HG03439 (cell line): ENCODE measurements at regions not wholly inside any gene's neighbourhood (a gene's known extent, or its start where the extent isn't known, plus 50 kb on each side); places are given as distances from the start of the nearest gene placed in this dataset.
"Not testable (repeated sequence)": the region's sequence is repeated elsewhere in the genome, so short reads cannot be mapped to it uniquely, and the experiment has no call there.

Experiments used
- ATAC-seq: cut with Tn5 transposase; IDR thresholded peaks from one replicate; pipeline ENCODE4 v1.9.1; 2021; ENCODE audit warnings: mild to moderate bottlenecking, moderate library complexity; ENCODE audit not compliant: unreplicated experiment

DNA sequence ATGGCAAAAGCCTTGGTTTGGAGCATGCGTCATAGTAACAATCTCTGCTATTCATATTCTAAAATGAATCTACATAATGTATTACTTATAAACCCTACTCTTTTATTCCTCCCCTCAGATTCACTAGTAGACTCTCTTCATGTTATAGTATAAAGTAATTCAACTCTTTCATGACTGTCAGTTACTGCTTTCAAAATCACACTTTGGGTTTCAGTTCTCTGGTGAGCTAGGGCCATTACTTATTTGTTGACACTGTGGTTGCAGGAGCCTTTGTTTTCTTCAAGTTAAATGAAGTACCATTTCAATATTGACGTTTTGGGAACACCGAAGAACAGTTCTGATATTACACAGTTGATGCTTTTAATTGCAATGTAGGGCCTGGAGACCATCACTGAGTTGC, 378.4 kb downstream of the DDX10 start:
- no peak for ATAC-seq

DNA sequence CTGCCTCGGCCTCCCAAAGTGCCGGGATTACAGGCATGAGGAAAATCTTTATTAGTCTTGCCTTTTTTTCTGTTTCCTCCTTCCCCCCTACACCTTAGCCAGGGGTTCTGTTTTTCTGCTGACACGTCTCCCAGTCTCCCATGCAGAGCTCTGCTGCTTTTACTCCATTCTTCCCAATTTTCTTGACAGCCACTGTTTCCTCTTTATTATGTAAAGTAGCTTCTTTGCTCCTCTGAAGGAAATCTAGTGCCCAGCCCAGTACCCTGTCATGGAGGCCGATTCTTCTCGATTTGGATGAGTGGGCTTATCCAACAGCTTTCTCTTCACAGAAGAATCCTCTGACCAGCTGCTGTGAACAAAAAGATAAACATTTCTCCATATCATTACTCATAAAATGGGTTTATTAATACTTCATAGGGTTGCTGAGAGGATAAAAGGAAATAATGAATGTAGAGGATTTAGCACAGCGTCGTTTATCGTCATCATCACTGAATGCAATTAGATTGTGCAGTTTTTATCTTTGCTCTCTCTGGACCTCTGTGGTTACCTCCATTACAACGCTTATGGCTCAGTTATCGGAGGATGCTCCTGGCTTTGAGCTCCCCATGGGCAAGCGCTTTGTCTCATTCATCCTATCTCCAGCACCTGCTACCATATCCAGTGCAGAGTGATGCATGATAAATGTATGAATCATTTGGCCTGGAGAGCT, 375.6 kb upstream of the C11orf87 start:
- no peak for ATAC-seq

- no peak for ATAC-seq
Observed at GRCh38 chr11:109048098-109048497, 373.9 kb upstream of the C11orf87 start.

- no peak for ATAC-seq
Observed at GRCh38 chr11:109051200-109051599, 370.8 kb upstream of the C11orf87 start.

GRCh38 chr11:109059402-109059801, 362.6 kb upstream of the C11orf87 start:
- ATAC-seq = no peak

- no peak for ATAC-seq
Observed at GRCh38 chr11:109061394-109061793, 360.6 kb upstream of the C11orf87 start.

DNA sequence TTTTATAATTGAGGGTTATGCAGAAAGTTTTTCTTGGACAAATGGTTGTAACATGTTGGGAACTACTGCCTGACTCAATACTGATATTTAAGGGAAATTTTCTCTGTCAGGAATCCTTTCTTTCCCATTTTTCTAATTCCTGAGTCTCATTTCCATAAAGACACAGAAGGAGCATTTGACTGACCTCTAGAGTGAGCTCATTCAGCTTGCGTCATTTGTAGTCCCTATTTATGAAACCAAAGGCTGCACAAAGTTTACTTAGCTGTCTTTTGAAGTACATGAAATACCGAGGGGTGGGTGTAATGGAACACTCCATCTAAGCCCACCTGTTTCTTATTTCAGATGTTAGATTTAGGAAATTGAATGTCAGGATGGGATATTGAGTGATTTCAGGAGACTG, 359.5 kb upstream of the C11orf87 start:
- no peak for ATAC-seq

DNA sequence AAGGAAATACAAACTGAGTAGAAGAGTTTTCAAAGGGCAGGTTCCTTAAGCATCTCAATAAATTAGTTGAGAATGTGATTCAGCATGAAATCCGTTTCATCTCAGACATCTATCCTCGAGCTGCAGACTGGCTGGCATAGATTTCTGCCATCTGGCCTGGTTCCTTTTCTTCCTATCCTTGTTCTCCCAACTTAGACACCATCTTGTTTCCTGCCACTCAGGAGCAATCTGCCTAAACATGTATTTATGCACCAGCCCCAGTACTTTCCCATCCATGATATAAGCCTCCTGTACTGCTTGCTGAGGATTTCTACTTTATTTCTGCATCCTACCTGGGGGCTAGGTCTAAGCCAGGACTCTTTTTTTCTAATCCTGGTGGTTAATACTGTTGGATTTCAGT, 359.1 kb upstream of the C11orf87 start:
- no peak for ATAC-seq

- ATAC-seq = not testable (repeated sequence)
Observed at GRCh38 chr11:109064618-109065311, 357.2 kb upstream of the C11orf87 start.

DNA sequence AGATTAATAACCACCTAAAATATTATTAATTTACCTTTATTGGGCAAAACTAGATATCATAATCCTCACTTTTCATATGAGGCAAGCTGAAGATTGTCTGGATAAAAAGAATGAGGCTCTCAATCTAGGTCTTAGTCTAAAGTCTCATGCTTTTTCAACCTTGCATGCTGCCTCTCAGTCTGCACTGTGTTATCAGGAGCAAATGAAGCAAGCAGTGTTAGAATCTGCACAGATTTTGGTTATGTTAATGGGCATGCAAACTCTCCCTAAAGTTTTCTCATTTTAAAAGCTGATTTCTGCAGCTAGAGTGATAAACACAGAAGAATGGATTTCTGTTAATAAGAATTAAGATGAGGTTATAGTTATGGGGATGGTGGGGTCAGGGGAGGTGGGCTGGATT, 350.7 kb upstream of the C11orf87 start:
- ATAC-seq = no peak

DNA sequence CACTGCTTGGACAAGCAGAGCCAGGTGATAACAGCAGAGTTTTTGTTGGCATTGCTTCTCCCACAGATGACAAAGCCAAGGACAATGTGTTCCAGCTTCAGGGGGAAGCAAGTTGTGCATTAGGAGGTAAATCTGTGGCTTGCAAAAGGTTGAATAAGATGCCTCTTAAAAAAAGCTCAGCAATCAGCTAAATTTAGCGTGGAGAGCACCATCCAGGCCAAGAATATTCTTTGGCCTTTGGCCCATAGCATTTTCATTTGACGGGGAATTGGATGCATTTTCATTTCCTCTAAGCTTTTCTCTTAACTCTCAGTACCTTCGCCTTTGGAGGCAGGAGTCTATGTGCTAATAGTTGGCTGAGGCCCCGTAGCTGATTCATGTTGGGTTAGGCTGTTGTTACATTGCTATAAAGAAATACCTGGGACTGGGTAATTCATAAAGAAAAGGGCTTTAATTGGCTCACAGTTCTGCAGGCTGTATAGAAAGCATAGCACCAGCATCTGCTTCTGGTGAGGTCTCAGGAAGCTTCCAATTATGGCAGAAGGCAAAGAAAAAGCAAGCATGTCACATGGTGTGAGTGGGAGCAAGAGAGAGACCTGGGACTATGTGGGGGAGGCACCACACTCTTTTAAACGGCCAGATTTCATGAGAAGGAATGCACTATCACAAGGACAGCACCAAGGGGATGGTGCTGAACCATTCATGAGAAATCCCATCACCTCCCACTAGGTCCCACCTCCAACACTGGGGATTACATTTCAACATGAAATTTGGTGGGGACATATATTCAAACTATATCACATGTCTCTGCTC, 350.1 kb upstream of the C11orf87 start:
- no peak for ATAC-seq

- no peak for ATAC-seq
Observed at GRCh38 chr11:109073032-109073822, 348.8 kb upstream of the C11orf87 start.

DNA sequence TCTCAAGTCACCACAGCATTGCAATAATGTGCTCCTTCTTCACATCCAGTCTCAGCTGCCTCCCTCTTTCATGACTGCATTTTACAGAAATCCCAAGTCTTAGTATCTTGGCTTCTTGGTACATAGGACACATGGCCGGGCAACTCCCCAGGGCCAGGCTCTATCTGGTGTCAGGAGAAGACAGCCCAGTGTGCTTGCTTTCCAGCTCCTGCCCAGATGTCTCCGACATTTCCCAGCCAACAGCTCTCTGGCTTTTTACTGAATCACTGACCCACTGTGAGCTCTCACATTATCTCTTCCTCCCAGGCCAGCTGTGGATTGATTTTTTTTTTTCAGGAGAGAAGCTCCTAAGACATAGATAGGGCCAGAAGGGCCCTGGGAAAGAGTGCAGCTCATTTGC, 346.0 kb upstream of the C11orf87 start:
- ATAC-seq = no peak

DNA sequence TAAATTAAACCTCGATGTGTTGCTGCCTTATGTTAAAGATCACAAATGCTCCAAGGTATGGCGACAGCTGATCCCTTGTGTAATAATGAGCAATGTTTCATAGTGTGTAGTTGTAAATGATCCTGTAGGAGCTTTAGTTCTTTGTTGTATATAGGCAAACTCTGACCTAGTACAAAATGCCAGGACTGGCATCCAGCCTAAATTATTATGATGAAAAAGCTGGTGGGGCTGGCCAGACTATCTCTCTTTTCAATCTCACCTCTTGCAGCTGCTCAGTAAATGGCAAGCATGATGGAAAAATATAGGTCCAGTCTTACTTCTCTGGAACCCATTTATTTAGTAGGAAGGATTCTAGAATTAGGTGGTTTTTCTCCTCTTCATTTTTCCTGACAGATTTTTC, 345.1 kb upstream of the C11orf87 start:
- ATAC-seq = no peak

DNA sequence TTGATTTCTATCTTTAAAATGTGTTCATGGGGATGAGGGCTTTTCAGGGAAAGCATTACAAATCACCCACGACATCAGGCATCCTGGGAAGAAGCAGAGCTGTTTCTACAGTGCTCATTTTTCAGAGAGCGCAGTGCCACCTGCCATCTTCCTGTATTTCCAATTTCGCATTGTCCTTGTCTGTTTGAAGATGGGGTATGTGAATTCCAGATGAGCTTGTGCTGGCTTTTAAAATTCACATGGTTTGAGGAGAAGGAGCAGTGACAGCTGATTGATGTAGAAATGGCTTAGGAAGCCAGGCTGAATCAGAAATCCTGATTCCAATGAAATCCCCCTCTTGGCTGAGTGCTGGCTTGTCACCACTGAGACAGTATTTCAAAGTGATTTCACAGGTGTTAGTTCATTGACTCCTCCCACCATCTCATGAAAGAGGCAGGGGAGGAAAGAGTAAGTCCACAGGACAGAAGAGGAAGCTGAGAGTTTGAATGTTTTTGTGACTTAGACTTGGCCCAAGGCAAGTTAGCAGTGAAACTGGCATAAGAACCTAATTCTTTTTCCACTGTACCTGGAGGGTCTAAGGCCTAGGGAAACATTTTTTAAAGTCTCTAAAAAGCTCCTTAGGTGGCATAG, 344.6 kb upstream of the C11orf87 start:
- ATAC-seq = no peak

- ATAC-seq = no peak
Observed at GRCh38 chr11:109085708-109086373, 336.1 kb upstream of the C11orf87 start.

GRCh38 chr11:109086931-109087330, 335.1 kb upstream of the C11orf87 start:
- no peak for ATAC-seq

- ATAC-seq = no peak
Observed at GRCh38 chr11:109088086-109088485, 333.9 kb upstream of the C11orf87 start.

DNA sequence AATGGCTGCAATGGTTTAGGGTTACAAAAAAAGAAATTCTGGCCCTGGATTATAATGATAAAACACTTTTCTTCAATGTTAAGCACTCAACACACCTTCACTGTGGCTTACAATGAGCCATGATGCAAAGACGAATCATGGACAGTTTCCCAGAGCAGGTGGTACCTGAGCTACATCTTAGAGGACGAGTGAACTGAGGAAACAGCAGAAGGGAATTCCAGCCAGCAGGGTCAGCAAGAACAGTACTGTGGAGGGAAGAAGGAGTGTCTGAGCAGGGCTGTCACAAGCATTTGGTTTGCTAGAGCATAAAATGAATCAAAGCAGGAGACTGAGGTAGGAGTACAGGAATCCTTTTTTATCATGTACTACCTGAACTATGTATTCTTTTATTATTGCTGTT, 332.8 kb upstream of the C11orf87 start:
- ATAC-seq = no peak

DNA sequence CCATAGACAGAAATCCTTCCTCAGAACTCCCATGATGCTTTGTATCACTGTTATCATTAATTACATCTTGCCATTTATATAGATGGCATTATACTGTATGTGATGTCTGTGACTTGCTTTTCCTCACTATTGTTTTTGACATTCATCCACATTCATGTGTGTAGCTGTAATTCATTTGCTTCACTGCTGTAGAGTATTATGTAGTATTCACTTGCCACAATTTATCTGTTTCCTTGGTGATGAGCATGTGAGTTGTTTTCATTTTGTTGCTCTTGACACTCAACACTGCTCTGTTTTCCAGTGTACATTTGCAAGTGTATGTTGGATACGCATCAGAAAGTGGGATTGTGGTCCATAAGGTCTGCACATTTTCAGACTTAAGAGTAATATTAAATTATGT, 328.6 kb upstream of the C11orf87 start:
- no peak for ATAC-seq
